WTC11 (cell line): ENCODE measurements at regions not wholly inside any gene's neighbourhood (a gene's known extent, or its start where the extent isn't known, plus 50 kb on each side); places are given as distances from the start of the nearest gene placed in this dataset.

Experiments
- ATAC-seq: fragments of 200-7000 bp; cut with Tn5 transposase; 2 replicates; pipeline ENCODE4 v1.10.0; 2021; ENCODE audit warnings: mild to moderate bottlenecking, moderate library complexity
- CTCF ChIA-PET: fragments of 300-600 bp; sonication (Branson Sonifier 250); formaldehyde crosslinking; loops from one replicate; lab custom pipeline; 2021; ENCODE audit warnings: antibody characterized with exemption; lab: Charles Lee
- POLR2A ChIA-PET: fragments of 350-600 bp; sonication (Branson Sonifier 250); formaldehyde crosslinking; loops from one replicate; lab custom pipeline; 2021; ENCODE audit warnings: antibody characterized with exemption; lab: Charles Lee
- DNase-seq: peaks from one replicate; pipeline ENCODE4 v3.0.0; 2021; ENCODE audit warnings: low spot score
- H3K27ac Mint-ChIP-seq: 2 replicates; pipeline ENCODE4 v1.8.0; 2021; ENCODE audit warnings: mixed read lengths
- H3K27me3 Mint-ChIP-seq: 2 replicates; pipeline ENCODE4 v1.8.0; 2021; ENCODE audit warnings: low read depth, mild to moderate bottlenecking, moderate library complexity, mixed read lengths
- H3K36me3 Mint-ChIP-seq: 2 replicates; pipeline ENCODE4 v1.8.0; 2021; ENCODE audit warnings: mixed read lengths
- H3K4me1 Mint-ChIP-seq: 2 replicates; pipeline ENCODE4 v1.8.0; 2022; ENCODE audit warnings: mixed read lengths
- H3K4me3 Mint-ChIP-seq: 2 replicates; pipeline ENCODE4 v1.8.0; 2021; ENCODE audit warnings: mild to moderate bottlenecking, moderate library complexity, mixed read lengths
- H3K9me3 Mint-ChIP-seq: 2 replicates; pipeline ENCODE4 v1.8.0; 2021; ENCODE audit warnings: mixed read lengths
- ATF3 ChIP-seq: sonication (generic); formaldehyde crosslinking; conservative IDR thresholded peaks from 2 replicates; pipeline ENCODE4 v1.8.1; 2022; ENCODE audit warnings: mild to moderate bottlenecking, missing genetic modification reagents
- FOXP4 ChIP-seq: sonication (generic); formaldehyde crosslinking; IDR thresholded peaks from 2 replicates; pipeline ENCODE4 v1.8.0; 2022; ENCODE audit warnings: mild to moderate bottlenecking, missing genetic modification reagents
- GRHL2 ChIP-seq: fragments of 250-450 bp; sonication (Bioruptor Pico); IDR thresholded peaks from 2 replicates; pipeline ENCODE4 v1.8.0; 2022; ENCODE audit warnings: mild to moderate bottlenecking, moderate library complexity; ENCODE audit not compliant: insufficient replicate concordance, severe bottlenecking
- MAX ChIP-seq: sonication (generic); formaldehyde crosslinking; IDR thresholded peaks from 2 replicates; pipeline ENCODE4 v1.8.0; 2022; ENCODE audit warnings: mild to moderate bottlenecking, missing genetic modification reagents
- NFYB ChIP-seq: sonication (generic); formaldehyde crosslinking; conservative IDR thresholded peaks from 2 replicates; pipeline ENCODE4 v1.8.0; 2022; ENCODE audit warnings: low read depth, missing genetic modification reagents
- NR3C1 ChIP-seq: sonication (generic); formaldehyde crosslinking; conservative IDR thresholded peaks from 2 replicates; pipeline ENCODE4 v1.8.1; 2023; ENCODE audit warnings: low read depth, mild to moderate bottlenecking, missing genetic modification reagents
- OVOL2 ChIP-seq: fragments of 250-450 bp; sonication (Bioruptor Pico); IDR thresholded peaks from 2 replicates; pipeline ENCODE4 v1.9.0; 2021; ENCODE audit warnings: mild to moderate bottlenecking, borderline replicate concordance
- RELA ChIP-seq: sonication (generic); formaldehyde crosslinking; IDR thresholded peaks from 2 replicates; pipeline ENCODE4 v1.8.1; 2022; ENCODE audit warnings: missing genetic modification reagents, mild to moderate bottlenecking, borderline replicate concordance
- TEAD1 ChIP-seq: sonication (generic); formaldehyde crosslinking; IDR thresholded peaks from 2 replicates; pipeline ENCODE4 v1.8.0; 2022; ENCODE audit warnings: mild to moderate bottlenecking, missing genetic modification reagents
- USF2 ChIP-seq: sonication (generic); formaldehyde crosslinking; IDR thresholded peaks from 2 replicates; pipeline ENCODE4 v1.8.1; 2023; ENCODE audit warnings: mild to moderate bottlenecking, missing genetic modification reagents, moderate library complexity
- ZBTB21 ChIP-seq: sonication (generic); formaldehyde crosslinking; IDR thresholded peaks from 2 replicates; pipeline ENCODE4 v1.8.1; 2023; ENCODE audit warnings: mild to moderate bottlenecking, missing genetic modification reagents, borderline replicate concordance
- ZMAT4 ChIP-seq: fragments of 250-450 bp; sonication (Bioruptor Pico); IDR thresholded peaks from 2 replicates; pipeline ENCODE4 v1.9.0; 2021; ENCODE audit warnings: mild to moderate bottlenecking
- ZNF138 ChIP-seq: sonication (generic); formaldehyde crosslinking; conservative IDR thresholded peaks from 2 replicates; pipeline ENCODE4 v1.8.1; 2022; ENCODE audit warnings: mild to moderate bottlenecking, moderate library complexity, missing genetic modification reagents
- ZNF671 ChIP-seq: fragments of 250-450 bp; sonication (Bioruptor Pico); IDR thresholded peaks from 2 replicates; pipeline ENCODE4 v1.8.0; 2021; ENCODE audit warnings: mild to moderate bottlenecking
- TF ChIP-seq, protein P1 (sequence below): fragments of 250-450 bp; sonication (Bioruptor Pico); IDR thresholded peaks from 2 replicates; pipeline ENCODE4 v1.9.0; 2021; ENCODE audit warnings: moderate library complexity, mild to moderate bottlenecking, inconsistent platforms, borderline replicate concordance
- TF ChIP-seq, protein P2 (sequence below): sonication (generic); formaldehyde crosslinking; IDR thresholded peaks from 2 replicates; pipeline ENCODE4 v1.8.1; 2023; ENCODE audit warnings: mild to moderate bottlenecking, missing genetic modification reagents, borderline replicate concordance

GRCh38 chr7:47639495-47640110 lies 57.7 kb upstream of the TNS3 start:
- Mint-ChIP-seq H3K27me3 (peaks cover 6% of the 10 kb centered on the region), H3K36me3 (peaks cover 8% of the 10 kb centered on the region), H3K9me3 (peaks cover 11% of the 10 kb centered on the region), H3K4me3 (no peak overlapping the region), H3K27ac (no peak overlapping the region), H3K4me1 (peaks cover 35% of the 10 kb centered on the region)
- no peak for TF ChIP-seq NFYB (CRISPR knock-in tag)
- TF ChIP-seq ZMAT4 (CRISPR knock-in tag) = no peak
- TF ChIP-seq MAX (CRISPR knock-in tag) = no peak
- TF ChIP-seq NR3C1 (CRISPR knock-in tag) = no peak
- no peak for TF ChIP-seq FOXP4 (CRISPR knock-in tag)
- TF ChIP-seq GRHL2 (CRISPR knock-in tag) = no peak
- TF ChIP-seq OVOL2 (CRISPR knock-in tag) = no peak
- TF ChIP-seq, protein P1, sequence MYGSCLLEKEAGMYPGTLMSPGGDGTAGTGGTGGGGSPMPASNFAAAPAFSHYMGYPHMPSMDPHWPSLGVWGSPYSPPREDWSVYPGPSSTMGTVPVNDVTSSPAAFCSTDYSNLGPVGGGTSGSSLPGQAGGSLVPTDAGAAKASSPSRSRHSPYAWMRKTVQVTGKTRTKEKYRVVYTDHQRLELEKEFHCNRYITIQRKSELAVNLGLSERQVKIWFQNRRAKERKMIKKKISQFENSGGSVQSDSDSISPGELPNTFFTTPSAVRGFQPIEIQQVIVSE (CRISPR knock-in tag) = no peak
- TF ChIP-seq USF2 (CRISPR knock-in tag) = no peak
- no peak for TF ChIP-seq TEAD1 (CRISPR knock-in tag)
- TF ChIP-seq, protein P2, sequence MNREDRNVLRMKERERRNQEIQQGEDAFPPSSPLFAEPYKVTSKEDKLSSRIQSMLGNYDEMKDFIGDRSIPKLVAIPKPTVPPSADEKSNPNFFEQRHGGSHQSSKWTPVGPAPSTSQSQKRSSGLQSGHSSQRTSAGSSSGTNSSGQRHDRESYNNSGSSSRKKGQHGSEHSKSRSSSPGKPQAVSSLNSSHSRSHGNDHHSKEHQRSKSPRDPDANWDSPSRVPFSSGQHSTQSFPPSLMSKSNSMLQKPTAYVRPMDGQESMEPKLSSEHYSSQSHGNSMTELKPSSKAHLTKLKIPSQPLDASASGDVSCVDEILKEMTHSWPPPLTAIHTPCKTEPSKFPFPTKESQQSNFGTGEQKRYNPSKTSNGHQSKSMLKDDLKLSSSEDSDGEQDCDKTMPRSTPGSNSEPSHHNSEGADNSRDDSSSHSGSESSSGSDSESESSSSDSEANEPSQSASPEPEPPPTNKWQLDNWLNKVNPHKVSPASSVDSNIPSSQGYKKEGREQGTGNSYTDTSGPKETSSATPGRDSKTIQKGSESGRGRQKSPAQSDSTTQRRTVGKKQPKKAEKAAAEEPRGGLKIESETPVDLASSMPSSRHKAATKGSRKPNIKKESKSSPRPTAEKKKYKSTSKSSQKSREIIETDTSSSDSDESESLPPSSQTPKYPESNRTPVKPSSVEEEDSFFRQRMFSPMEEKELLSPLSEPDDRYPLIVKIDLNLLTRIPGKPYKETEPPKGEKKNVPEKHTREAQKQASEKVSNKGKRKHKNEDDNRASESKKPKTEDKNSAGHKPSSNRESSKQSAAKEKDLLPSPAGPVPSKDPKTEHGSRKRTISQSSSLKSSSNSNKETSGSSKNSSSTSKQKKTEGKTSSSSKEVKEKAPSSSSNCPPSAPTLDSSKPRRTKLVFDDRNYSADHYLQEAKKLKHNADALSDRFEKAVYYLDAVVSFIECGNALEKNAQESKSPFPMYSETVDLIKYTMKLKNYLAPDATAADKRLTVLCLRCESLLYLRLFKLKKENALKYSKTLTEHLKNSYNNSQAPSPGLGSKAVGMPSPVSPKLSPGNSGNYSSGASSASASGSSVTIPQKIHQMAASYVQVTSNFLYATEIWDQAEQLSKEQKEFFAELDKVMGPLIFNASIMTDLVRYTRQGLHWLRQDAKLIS (CRISPR knock-in tag) = no peak
- no peak for TF ChIP-seq ZNF671 (CRISPR knock-in tag)
- no peak for TF ChIP-seq ZNF138 (CRISPR knock-in tag)
- TF ChIP-seq ATF3 (CRISPR knock-in tag) = no peak
- TF ChIP-seq ZBTB21 (CRISPR knock-in tag) = no peak
- no peak for TF ChIP-seq RELA
- no peak for ATAC-seq
- ChIA-PET POLR2A (no interaction called here), CTCF (interaction anchor here (1.7 kb wide), 1 partner anchor 13 kb away, joined by 4 read pairs; no protein-coding TSS in a partner anchor)
- no peak for DNase-seq
